ENCODE measurements at regions not wholly inside any gene's neighbourhood (a gene's known extent, or its start where the extent isn't known, plus 50 kb on each side); places are given as distances from the start of the nearest gene placed in this dataset.

- H3K27ac ChIP-seq (ENCODE audit: low read depth): no peak overlapping the region
- 71% methylated on average over 2 of the region's 2 CpGs for WGBS
Measured at GRCh38 chr13:99129050-99129449, 71.6 kb upstream of the UBAC2 start.

DNA sequence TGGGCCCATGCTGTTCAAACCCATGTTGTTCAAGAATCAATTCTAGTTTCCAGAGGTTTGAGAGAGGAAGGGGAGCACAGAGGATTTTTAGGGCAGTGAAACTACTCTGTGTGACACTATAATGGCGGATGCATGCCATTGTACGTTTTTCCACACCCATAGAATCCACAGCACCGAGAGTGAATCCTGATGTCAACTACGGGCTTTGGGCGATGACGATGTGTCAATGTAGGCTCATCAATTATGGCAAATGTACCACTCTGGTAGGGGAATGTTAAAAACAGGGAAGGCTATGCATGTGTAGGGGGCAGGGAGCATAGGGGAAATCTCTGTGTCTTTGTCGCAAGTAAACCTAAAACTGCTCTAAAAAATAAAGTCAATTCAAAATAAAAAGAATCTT lies 70.7 kb upstream of the UBAC2 start:
- no peaks in the 10 kb centered on the region for H3K4me1 ChIP-seq (ENCODE audit: insufficient read depth)
- no peak for DNase-seq (ENCODE audit: extremely low spot score)
- no peak overlapping the region for H3K4me3 ChIP-seq (ENCODE audit: low read depth, low read length)
- 98% methylated on average over 7 of the region's 7 CpGs for WGBS
- H3K27ac ChIP-seq (ENCODE audit: low read depth): no peak overlapping the region
- H3K36me3 ChIP-seq (ENCODE audit: insufficient read depth): no peaks in the 10 kb centered on the region

More at GRCh38 chr13:99129050-99129449, 71.6 kb upstream of the UBAC2 start:
- peaks cover 1% of the 10 kb centered on the region for H3K4me1 ChIP-seq (ENCODE audit: insufficient read depth)
- H3K4me3 ChIP-seq (ENCODE audit: low read depth, low read length): no peak overlapping the region
- H3K36me3 ChIP-seq (ENCODE audit: insufficient read depth): no peaks in the 10 kb centered on the region
- no peak for DNase-seq (ENCODE audit: extremely low spot score)

- Histone ChIP-seq H3K4me3 (ENCODE audit: low read depth, low read length) (no peak overlapping the region), H3K27ac (ENCODE audit: low read depth) (no peak overlapping the region), H3K4me1 (ENCODE audit: insufficient read depth) (no peaks in the 10 kb centered on the region), H3K36me3 (ENCODE audit: insufficient read depth) (no peaks in the 10 kb centered on the region)
- WGBS: 92% methylated on average over 4 of the region's 4 CpGs
- no peak for DNase-seq (ENCODE audit: extremely low spot score)
Measured at GRCh38 chr13:99131410-99131809, 69.2 kb upstream of the UBAC2 start.

DNA sequence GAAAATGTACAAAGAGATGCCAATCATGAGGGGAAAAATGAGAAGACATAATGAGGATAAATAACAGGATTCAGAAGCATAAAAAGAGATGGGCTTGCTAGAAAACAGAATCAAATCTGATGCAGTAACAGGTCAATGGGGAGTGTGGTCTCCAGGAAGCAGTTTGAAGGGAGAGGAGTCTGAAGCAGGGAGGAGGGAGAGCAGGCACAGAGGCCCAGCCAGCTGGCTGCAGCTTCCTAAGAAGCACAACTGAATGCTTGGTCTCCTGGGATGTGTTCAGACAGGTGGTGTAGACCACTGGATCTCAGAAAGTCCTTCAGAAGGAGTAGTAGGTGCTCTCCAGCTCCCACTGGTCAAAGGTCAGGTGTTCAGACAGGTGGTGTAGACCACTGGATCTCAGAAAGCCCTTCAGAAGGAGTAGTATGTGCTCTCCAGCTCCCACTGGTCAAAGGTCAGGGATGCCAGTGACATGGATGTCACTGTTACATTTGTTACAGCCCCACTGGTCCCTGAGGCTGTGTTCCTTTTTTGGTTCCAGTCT lies 68.3 kb upstream of the UBAC2 start:
- H3K27ac ChIP-seq (ENCODE audit: low read depth): no peak overlapping the region
- no peaks in the 10 kb centered on the region for H3K4me1 ChIP-seq (ENCODE audit: insufficient read depth)
- H3K4me3 ChIP-seq (ENCODE audit: low read depth, low read length): no peak overlapping the region
- H3K36me3 ChIP-seq (ENCODE audit: insufficient read depth): no peaks in the 10 kb centered on the region
- DNase-seq (ENCODE audit: extremely low spot score): no peak

GRCh38 chr13:99133230-99133629 lies 67.4 kb upstream of the UBAC2 start:
- 92% methylated on average over 1 of the region's 1 CpG for WGBS

DNA sequence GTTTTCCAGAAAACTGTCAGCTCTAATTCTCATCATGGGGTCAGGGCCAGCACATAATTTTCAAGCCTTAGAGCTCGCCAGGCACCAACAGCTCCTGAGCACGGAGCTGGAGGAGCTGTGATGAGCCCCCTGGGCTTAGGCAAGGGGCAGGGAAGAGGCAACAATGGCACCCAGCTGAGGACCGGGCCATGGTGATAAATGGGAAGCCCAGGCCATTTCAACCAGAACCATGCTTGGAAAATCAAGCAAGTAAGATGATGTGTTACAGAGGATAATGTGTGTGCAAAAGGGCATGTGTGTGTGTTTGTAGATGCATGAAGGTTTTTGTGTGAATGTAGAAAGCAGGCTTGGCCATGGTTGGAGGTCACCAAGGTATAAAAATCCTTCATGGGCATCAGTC lies 66.8 kb upstream of the UBAC2 start:
- H3K27ac ChIP-seq (ENCODE audit: low read depth): no peak overlapping the region
- WGBS: 74% methylated on average over 3 of the region's 3 CpGs
- DNase-seq (ENCODE audit: extremely low spot score): no peak
- H3K4me1 ChIP-seq (ENCODE audit: insufficient read depth): no peaks in the 10 kb centered on the region
- H3K4me3 ChIP-seq (ENCODE audit: low read depth, low read length): no peak overlapping the region
- no peaks in the 10 kb centered on the region for H3K36me3 ChIP-seq (ENCODE audit: insufficient read depth)

More at GRCh38 chr13:99133230-99133629, 67.4 kb upstream of the UBAC2 start:
- no peaks in the 10 kb centered on the region for H3K36me3 ChIP-seq (ENCODE audit: insufficient read depth)
- H3K4me3 ChIP-seq (ENCODE audit: low read depth, low read length): no peak overlapping the region
- H3K27ac ChIP-seq (ENCODE audit: low read depth): no peak overlapping the region
- no peaks in the 10 kb centered on the region for H3K4me1 ChIP-seq (ENCODE audit: insufficient read depth)
- DNase-seq (ENCODE audit: extremely low spot score): no peak

GRCh38 chr13:99135591-99135990 lies 65.1 kb upstream of the UBAC2 start:
- Histone ChIP-seq H3K36me3 (ENCODE audit: insufficient read depth) (no peaks in the 10 kb centered on the region), H3K27ac (ENCODE audit: low read depth) (no peak overlapping the region), H3K4me3 (ENCODE audit: low read depth, low read length) (no peak overlapping the region), H3K4me1 (ENCODE audit: insufficient read depth) (no peaks in the 10 kb centered on the region)
- WGBS: 63% methylated on average over 4 of the region's 4 CpGs
- DNase-seq (ENCODE audit: extremely low spot score): no peak

- H3K4me1 ChIP-seq (ENCODE audit: insufficient read depth): no peaks in the 10 kb centered on the region
- 73% methylated on average over 8 of the region's 8 CpGs for WGBS
Measured at GRCh38 chr13:99136427-99136954, 64.2 kb upstream of the UBAC2 start.

GRCh38 chr13:99140831-99141230 lies 59.8 kb upstream of the UBAC2 start:
- Histone ChIP-seq H3K36me3 (ENCODE audit: insufficient read depth) (no peaks in the 10 kb centered on the region), H3K27ac (ENCODE audit: low read depth) (no peak overlapping the region), H3K4me1 (ENCODE audit: insufficient read depth) (no peaks in the 10 kb centered on the region), H3K4me3 (ENCODE audit: low read depth, low read length) (no peak overlapping the region)
- no peak for DNase-seq (ENCODE audit: extremely low spot score)
- WGBS: 91% methylated on average over 9 of the region's 9 CpGs

More at GRCh38 chr13:99136427-99136954, 64.2 kb upstream of the UBAC2 start:
- no peak for DNase-seq (ENCODE audit: extremely low spot score)
- Histone ChIP-seq H3K27ac (ENCODE audit: low read depth) (no peak overlapping the region), H3K36me3 (ENCODE audit: insufficient read depth) (no peaks in the 10 kb centered on the region), H3K4me3 (ENCODE audit: low read depth, low read length) (no peak overlapping the region)

DNA sequence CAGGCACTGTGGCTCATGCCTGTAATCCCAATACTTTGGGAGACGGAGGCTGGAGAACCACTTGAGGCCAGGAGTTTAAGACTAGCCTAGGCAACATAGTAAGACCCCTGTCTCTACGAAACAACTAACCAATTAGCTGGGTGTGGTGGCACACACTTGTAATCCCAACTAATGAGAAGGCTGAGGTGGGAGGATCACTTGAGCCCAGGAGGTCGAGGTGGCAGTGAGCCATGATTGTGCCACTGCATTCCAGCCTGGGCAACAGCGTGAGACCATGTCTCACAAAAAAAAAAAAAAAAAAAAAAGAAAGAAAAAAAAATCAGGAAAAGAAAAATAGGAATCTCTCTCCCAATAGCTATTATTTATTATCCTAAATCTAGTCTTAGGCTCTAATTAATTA lies 56.8 kb upstream of the UBAC2 start:
- Histone ChIP-seq H3K27ac (ENCODE audit: low read depth) (no peak overlapping the region), H3K36me3 (ENCODE audit: insufficient read depth) (no peaks in the 10 kb centered on the region), H3K4me3 (ENCODE audit: low read depth, low read length) (no peak overlapping the region), H3K4me1 (ENCODE audit: insufficient read depth) (no peaks in the 10 kb centered on the region)
- no peak for DNase-seq (ENCODE audit: extremely low spot score)
- WGBS: 91% methylated on average over 4 of the region's 4 CpGs

GRCh38 chr13:99144306-99144705 lies 56.3 kb upstream of the UBAC2 start:
- Histone ChIP-seq H3K4me3 (ENCODE audit: low read depth, low read length) (no peak overlapping the region), H3K27ac (ENCODE audit: low read depth) (no peak overlapping the region), H3K36me3 (ENCODE audit: insufficient read depth) (no peaks in the 10 kb centered on the region), H3K4me1 (ENCODE audit: insufficient read depth) (no peaks in the 10 kb centered on the region)
- WGBS: 74% methylated on average over 6 of the region's 6 CpGs
- DNase-seq (ENCODE audit: extremely low spot score): no peak

DNA sequence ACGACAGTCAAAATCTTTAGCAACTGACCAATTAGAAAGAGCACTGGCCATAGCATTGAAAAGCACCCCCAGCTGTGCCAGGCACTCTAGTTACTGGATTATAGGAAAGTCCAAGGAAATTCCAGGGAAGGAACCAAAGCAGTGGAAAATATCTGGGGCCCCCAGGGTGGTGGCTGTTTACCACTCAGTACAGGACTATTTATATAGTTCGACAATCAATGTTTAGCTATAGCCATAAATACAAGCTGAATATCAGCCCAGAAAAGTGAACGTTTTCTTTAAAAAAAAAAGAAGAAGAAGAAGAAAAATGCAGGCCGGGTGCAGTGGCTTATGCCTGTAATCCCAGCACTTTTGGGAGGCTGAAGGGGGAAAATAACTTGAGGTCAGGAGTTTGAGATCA lies 55.2 kb upstream of the UBAC2 start:
- whole genome bisulfite sequencing: 52% methylated on average over 4 of the region's 4 CpGs
- no peak for DNase-seq (ENCODE audit: extremely low spot score)
- no peak overlapping the region for H3K27ac ChIP-seq (ENCODE audit: low read depth)
- H3K4me1 ChIP-seq (ENCODE audit: insufficient read depth): no peaks in the 10 kb centered on the region
- no peaks in the 10 kb centered on the region for H3K36me3 ChIP-seq (ENCODE audit: insufficient read depth)
- no peak overlapping the region for H3K4me3 ChIP-seq (ENCODE audit: low read depth, low read length)

DNA sequence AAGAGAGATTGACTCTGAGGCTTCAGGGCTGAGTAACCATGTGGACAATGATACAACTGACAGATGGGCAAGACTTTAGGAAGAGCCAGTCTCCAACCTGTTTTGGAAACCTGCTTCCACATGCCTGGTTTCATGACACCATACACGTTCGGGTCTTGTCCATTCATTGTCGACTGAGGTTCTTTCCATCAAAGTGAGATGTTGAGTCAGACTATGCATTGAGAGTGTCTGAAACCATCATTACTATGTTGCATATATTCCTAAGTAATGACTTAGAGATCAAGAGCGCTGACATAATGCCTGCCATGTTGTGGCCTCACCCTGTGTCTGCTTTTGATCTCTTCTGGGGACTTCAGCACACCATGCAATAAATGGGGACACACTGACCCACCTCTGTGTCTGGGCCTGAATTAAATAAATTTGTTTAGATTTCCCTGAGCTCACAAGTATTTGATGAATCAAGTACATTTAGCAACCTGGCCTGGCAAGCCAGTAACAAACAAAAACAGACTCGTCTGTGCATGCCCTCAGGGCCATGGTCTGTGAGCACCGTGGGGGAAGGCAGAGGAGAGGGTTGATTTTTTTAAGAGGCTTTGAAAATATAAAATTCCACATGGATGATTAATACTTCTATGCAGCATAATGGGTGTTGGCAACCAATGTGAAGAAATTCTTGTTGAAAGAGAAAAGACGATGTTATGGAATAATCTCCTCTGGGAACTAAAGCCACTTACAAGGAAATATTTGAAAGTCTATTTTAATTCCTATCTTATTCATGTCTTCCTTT lies 49.9 kb upstream of the UBAC2 start:
- no peak overlapping the region for H3K4me3 ChIP-seq (ENCODE audit: low read depth, low read length)
- no peaks in the 10 kb centered on the region for H3K4me1 ChIP-seq (ENCODE audit: insufficient read depth)
- no peak for DNase-seq (ENCODE audit: extremely low spot score)
- H3K36me3 ChIP-seq (ENCODE audit: insufficient read depth): no peaks in the 10 kb centered on the region
- H3K27ac ChIP-seq (ENCODE audit: low read depth): no peak overlapping the region
- WGBS: 62% methylated on average over 7 of the region's 7 CpGs
